Gastrocnemius medialis (tissue), 4 donors: ENCODE measurements at regions not wholly inside any gene's neighbourhood (a gene's known extent, or its start where the extent isn't known, plus 50 kb on each side); places are given as distances from the start of the nearest gene placed in this dataset.

ENCODE experiments used
- POLR2A ChIP-seq, 2 donors: fragments of 450-650 bp; IDR thresholded peaks; one replicate each; pipeline ENCODE4 v1.6.1; 2017; ENCODE audit warnings: antibody characterized with exemption in 2 of 2, mild to moderate bottlenecking in 2 of 2, moderate library complexity in 2 of 2
- TF ChIP-seq, protein P1 (sequence below), 5 experiments: fragments of 450-650 bp in 3 of 5; fragments of 200-600 bp in 2 of 5; sonication (generic) in 2 of 5; IDR thresholded peaks in 4 of 5; conservative IDR thresholded peaks in 1 of 5; 1 replicate in 4 of 5; 2 replicates in 1 of 5; pipeline ENCODE4 v1.5.1; 2016 to 2019; ENCODE audit warnings: antibody characterized with exemption in 5 of 5, mild to moderate bottlenecking in 3 of 5, moderate library complexity in 3 of 5

DNA sequence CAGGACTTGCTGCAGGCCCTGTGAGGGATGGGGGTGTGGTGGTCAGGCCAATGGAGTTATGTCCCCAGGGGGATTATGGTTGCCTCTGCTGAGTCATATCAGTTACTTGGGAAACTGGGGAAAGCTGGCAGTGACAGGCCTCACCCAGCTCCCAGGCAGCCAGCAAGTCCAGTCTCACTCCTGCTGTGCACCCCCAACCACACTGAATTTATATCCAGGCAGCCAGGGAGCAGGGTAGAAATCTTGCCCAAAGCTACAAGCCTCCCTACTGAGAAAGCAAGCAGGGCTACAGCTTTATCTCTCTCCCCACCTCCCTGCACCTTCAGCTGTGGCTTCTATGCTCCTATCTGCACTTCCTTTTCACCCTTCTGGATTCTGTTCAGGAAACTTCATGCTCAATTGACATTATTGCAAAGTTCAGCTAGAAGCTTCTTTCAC is 2076.0 kb upstream of the CDH9 start:
- TF ChIP-seq POLR2A (IDR thresholded peaks at IDR 0.05) = no peak
- TF ChIP-seq, protein P1, sequence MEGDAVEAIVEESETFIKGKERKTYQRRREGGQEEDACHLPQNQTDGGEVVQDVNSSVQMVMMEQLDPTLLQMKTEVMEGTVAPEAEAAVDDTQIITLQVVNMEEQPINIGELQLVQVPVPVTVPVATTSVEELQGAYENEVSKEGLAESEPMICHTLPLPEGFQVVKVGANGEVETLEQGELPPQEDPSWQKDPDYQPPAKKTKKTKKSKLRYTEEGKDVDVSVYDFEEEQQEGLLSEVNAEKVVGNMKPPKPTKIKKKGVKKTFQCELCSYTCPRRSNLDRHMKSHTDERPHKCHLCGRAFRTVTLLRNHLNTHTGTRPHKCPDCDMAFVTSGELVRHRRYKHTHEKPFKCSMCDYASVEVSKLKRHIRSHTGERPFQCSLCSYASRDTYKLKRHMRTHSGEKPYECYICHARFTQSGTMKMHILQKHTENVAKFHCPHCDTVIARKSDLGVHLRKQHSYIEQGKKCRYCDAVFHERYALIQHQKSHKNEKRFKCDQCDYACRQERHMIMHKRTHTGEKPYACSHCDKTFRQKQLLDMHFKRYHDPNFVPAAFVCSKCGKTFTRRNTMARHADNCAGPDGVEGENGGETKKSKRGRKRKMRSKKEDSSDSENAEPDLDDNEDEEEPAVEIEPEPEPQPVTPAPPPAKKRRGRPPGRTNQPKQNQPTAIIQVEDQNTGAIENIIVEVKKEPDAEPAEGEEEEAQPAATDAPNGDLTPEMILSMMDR (IDR thresholded peaks at IDR 0.05 in 4 of 5, conservative IDR thresholded peaks at IDR 0.05 in 1 of 5) = no peak
